Liver (tissue), 8 donors: ENCODE measurements at regions not wholly inside any gene's neighbourhood (a gene's known extent, or its start where the extent isn't known, plus 50 kb on each side); places are given as distances from the start of the nearest gene placed in this dataset.

Experiments used
- DNase-seq: peaks from one replicate; pipeline ENCODE4 v3.0.0-alpha.2; 2017; ENCODE audit warnings: low spot score
- H3K27ac ChIP-seq, 2 donors: one replicate each; pipeline ENCODE4 v1.7.0; 2013; ENCODE audit warnings: inconsistent platforms in 2 of 2, low read length in 2 of 2, control low read depth in 1 of 2, low read depth in 1 of 2, mild to moderate bottlenecking in 1 of 2
- H3K27me3 ChIP-seq, 4 donors: one replicate each; pipeline versions ENCODE4 v1.6.1 to v1.7.0; 2013; ENCODE audit warnings: low read length in 3 of 4, inconsistent platforms in 1 of 4, mild to moderate bottlenecking in 1 of 4, moderate library complexity in 1 of 4; ENCODE audit not compliant: control insufficient read depth in 4 of 4, insufficient read depth in 4 of 4
- H3K36me3 ChIP-seq, 4 donors: one replicate each; pipeline versions ENCODE4 v1.6.1 to v1.7.0; 2013; ENCODE audit warnings: low read length in 3 of 4, mild to moderate bottlenecking in 3 of 4, low read depth in 1 of 4, moderate library complexity in 1 of 4; ENCODE audit not compliant: control insufficient read depth in 4 of 4, insufficient read depth in 3 of 4
- H3K4me1 ChIP-seq, 4 donors: one replicate each; pipeline versions ENCODE4 v1.6.1 to v1.7.0; 2013; ENCODE audit warnings: low read length in 3 of 4, mild to moderate bottlenecking in 3 of 4, moderate library complexity in 1 of 4; ENCODE audit not compliant: control insufficient read depth in 4 of 4, insufficient read depth in 4 of 4
- H3K4me3 ChIP-seq, 3 donors: one replicate each; pipeline versions ENCODE4 v1.6.1 to v1.7.0; 2013; ENCODE audit warnings: low read length in 3 of 3, control low read depth in 1 of 3, low read depth in 1 of 3, mild to moderate bottlenecking in 1 of 3
- H3K9ac ChIP-seq, 2 donors: one replicate each; pipeline ENCODE4 v1.7.0; 2013; ENCODE audit warnings: low read length in 2 of 2, mild to moderate bottlenecking in 2 of 2, moderate library complexity in 2 of 2, control low read depth in 1 of 2, low read depth in 1 of 2
- H3K9me3 ChIP-seq, 4 donors: one replicate each; pipeline versions ENCODE4 v1.6.1 to v1.7.0; 2013; ENCODE audit warnings: low read length in 3 of 4; ENCODE audit not compliant: control insufficient read depth in 4 of 4
- EGR1 ChIP-seq, 2 donors: IDR thresholded peaks; 2 replicates each; pipeline ENCODE4 v1.6.1; 2016 to 2018; ENCODE audit warnings: antibody characterized with exemption in 2 of 2, low read depth in 2 of 2
- FOXA2 ChIP-seq: IDR thresholded peaks from 2 replicates; pipeline ENCODE4 v1.6.1; 2016; ENCODE audit warnings: antibody characterized with exemption
- GABPA ChIP-seq, 2 donors: IDR thresholded peaks in 1 of 2; conservative IDR thresholded peaks in 1 of 2; 2 replicates each; pipeline ENCODE4 v1.6.1; 2016; ENCODE audit warnings: antibody characterized with exemption in 2 of 2, mild to moderate bottlenecking in 1 of 2, moderate library complexity in 1 of 2
- HNF4G ChIP-seq: IDR thresholded peaks from 2 replicates; pipeline ENCODE4 v1.6.1; 2016; ENCODE audit warnings: antibody characterized with exemption
- JUND ChIP-seq, 2 donors: IDR thresholded peaks; 2 replicates each; pipeline ENCODE4 v1.6.1; 2016; ENCODE audit warnings: antibody characterized with exemption in 2 of 2
- MAX ChIP-seq: IDR thresholded peaks from 2 replicates; pipeline ENCODE4 v1.6.1; 2016; ENCODE audit warnings: antibody characterized with exemption
- RXRA ChIP-seq, 2 donors: IDR thresholded peaks; 2 replicates each; pipeline ENCODE4 v1.6.1; 2017 to 2018; ENCODE audit warnings: antibody characterized with exemption in 2 of 2, mild to moderate bottlenecking in 1 of 2
- SP1 ChIP-seq: IDR thresholded peaks from 2 replicates; pipeline ENCODE4 v1.6.1; 2018; ENCODE audit warnings: antibody characterized with exemption, mild to moderate bottlenecking
- YY1 ChIP-seq: IDR thresholded peaks from 2 replicates; pipeline ENCODE4 v1.6.1; 2016; ENCODE audit warnings: antibody characterized with exemption, mild to moderate bottlenecking
- WGBS: extraction: QIAGEN DNeasy Blood & Tissue Kit; methylation state at CpG from one replicate; pipeline ENCODE4 v1.1.7; 2013; 5-methylcytosine and 5-hydroxymethylcytosine counted together
- TF ChIP-seq, protein P1 (sequence below): IDR thresholded peaks from 2 replicates; pipeline ENCODE4 v1.6.1; 2016; ENCODE audit warnings: antibody characterized with exemption
- TF ChIP-seq, protein P2 (sequence below): IDR thresholded peaks from 2 replicates; pipeline ENCODE4 v1.6.1; 2016; ENCODE audit warnings: antibody characterized with exemption
- TF ChIP-seq, protein P3 (sequence below): fragments of 150-350 bp; IDR thresholded peaks from 2 replicates; pipeline ENCODE4 v1.5.1; 2017; ENCODE audit warnings: improper control_type of control experiment, low read depth, low read length; ENCODE audit not compliant: missing input control
- donor health status: healthy.
- donor health status: healthy.
- donor health status: healthy.
- donor health status: healthy.
- donor health status: healthy.

GRCh38 chr10:6363511-6363910 is 160.8 kb downstream of the PFKFB3 start:
- DNase-seq, result no peak

DNA sequence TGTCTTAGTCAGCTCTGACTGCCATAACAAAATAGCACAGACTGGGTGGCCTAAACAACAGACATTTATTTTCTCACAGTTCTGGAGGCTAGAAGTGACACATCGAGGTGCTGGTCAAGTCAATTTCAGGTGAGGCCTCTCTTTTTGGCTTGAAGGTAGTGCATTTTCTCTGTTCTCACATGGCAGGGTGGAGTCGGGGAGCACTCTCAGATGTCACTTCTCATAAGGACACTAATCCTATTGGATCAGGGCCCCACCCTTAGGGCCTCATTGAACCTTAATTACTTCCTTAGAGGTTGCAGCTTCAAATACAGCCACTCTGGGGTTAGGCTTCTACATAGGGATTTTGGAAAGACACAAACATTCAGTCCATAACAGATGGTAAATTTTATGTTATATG is 161.6 kb downstream of the PFKFB3 start:
- Histone ChIP-seq H3K4me1 (peaks cover 0 to 11% (median 0%) of the 10 kb centered on the region in 4 donors), H3K4me3 (no peak overlapping the region), H3K27me3 (no peaks in the 10 kb centered on the region), H3K9me3 (no peaks in the 10 kb centered on the region), H3K9ac (no peak overlapping the region), H3K36me3 (no peaks in the 10 kb centered on the region), H3K27ac (no peak overlapping the region)
- WGBS, result 95% methylated on average over 2 of the region's 2 CpGs
- no peak for DNase-seq
- no peak for TF ChIP-seq EGR1 (IDR thresholded peaks at IDR 0.05; ENCODE audit: low read depth in 2 of 2)
- TF ChIP-seq, protein P1, sequence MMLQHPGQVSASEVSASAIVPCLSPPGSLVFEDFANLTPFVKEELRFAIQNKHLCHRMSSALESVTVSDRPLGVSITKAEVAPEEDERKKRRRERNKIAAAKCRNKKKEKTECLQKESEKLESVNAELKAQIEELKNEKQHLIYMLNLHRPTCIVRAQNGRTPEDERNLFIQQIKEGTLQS, result no peak
- TF ChIP-seq, protein P2, sequence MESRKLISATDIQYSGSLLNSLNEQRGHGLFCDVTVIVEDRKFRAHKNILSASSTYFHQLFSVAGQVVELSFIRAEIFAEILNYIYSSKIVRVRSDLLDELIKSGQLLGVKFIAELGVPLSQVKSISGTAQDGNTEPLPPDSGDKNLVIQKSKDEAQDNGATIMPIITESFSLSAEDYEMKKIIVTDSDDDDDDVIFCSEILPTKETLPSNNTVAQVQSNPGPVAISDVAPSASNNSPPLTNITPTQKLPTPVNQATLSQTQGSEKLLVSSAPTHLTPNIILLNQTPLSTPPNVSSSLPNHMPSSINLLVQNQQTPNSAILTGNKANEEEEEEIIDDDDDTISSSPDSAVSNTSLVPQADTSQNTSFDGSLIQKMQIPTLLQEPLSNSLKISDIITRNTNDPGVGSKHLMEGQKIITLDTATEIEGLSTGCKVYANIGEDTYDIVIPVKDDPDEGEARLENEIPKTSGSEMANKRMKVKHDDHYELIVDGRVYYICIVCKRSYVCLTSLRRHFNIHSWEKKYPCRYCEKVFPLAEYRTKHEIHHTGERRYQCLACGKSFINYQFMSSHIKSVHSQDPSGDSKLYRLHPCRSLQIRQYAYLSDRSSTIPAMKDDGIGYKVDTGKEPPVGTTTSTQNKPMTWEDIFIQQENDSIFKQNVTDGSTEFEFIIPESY, result no peak
- no peak for TF ChIP-seq SP1
- TF ChIP-seq HNF4G, result no peak
- no peak for TF ChIP-seq FOXA2
- no peak for TF ChIP-seq YY1

More at GRCh38 chr10:6363511-6363910, 160.8 kb downstream of the PFKFB3 start:
- no peak overlapping the region for H3K27ac ChIP-seq
- peak in 1 of 2 donors; percentile 39 for TF ChIP-seq RXRA (IDR thresholded peaks at IDR 0.05)
- TF ChIP-seq, protein P2, result no peak
- TF ChIP-seq JUND (IDR thresholded peaks at IDR 0.05), result no peak
- TF ChIP-seq GABPA (IDR thresholded peaks at IDR 0.05 in 1 of 2, conservative IDR thresholded peaks at IDR 0.05 in 1 of 2), result no peak
- TF ChIP-seq, protein P3, sequence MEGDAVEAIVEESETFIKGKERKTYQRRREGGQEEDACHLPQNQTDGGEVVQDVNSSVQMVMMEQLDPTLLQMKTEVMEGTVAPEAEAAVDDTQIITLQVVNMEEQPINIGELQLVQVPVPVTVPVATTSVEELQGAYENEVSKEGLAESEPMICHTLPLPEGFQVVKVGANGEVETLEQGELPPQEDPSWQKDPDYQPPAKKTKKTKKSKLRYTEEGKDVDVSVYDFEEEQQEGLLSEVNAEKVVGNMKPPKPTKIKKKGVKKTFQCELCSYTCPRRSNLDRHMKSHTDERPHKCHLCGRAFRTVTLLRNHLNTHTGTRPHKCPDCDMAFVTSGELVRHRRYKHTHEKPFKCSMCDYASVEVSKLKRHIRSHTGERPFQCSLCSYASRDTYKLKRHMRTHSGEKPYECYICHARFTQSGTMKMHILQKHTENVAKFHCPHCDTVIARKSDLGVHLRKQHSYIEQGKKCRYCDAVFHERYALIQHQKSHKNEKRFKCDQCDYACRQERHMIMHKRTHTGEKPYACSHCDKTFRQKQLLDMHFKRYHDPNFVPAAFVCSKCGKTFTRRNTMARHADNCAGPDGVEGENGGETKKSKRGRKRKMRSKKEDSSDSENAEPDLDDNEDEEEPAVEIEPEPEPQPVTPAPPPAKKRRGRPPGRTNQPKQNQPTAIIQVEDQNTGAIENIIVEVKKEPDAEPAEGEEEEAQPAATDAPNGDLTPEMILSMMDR, result no peak
- TF ChIP-seq MAX, result no peak
- WGBS, result 19% methylated on average over 1 of the region's 1 CpG
- H3K36me3 ChIP-seq, result no peaks in the 10 kb centered on the region
- H3K4me3 ChIP-seq, result no peak overlapping the region
- no peak overlapping the region for H3K9ac ChIP-seq
- H3K4me1 ChIP-seq, result peaks cover 0 to 11% (median 0%) of the 10 kb centered on the region in 4 donors
- H3K27me3 ChIP-seq, result no peaks in the 10 kb centered on the region
- H3K9me3 ChIP-seq, result no peaks in the 10 kb centered on the region
